Tibial nerve (tissue), 3 donors: ENCODE measurements at regions not wholly inside any gene's neighbourhood (a gene's known extent, or its start where the extent isn't known, plus 50 kb on each side); places are given as distances from the start of the nearest gene placed in this dataset.

Experiments used
- CTCF ChIP-seq, 5 experiments: fragments of 200-600 bp in 3 of 5; fragments of 450-650 bp in 2 of 5; sonication (generic) in 3 of 5; IDR thresholded peaks; one replicate each; pipeline ENCODE4 v1.5.1; 2016 to 2019; ENCODE audit warnings: antibody characterized with exemption in 5 of 5, mild to moderate bottlenecking in 3 of 5, moderate library complexity in 2 of 5
- POLR2A ChIP-seq, 2 donors: fragments of 450-650 bp; IDR thresholded peaks; one replicate each; pipeline ENCODE4 v1.6.1; 2017; ENCODE audit warnings: antibody characterized with exemption in 2 of 2, mild to moderate bottlenecking in 2 of 2, moderate library complexity in 2 of 2

GRCh38 chr9:788777-789176 is 52.7 kb upstream of the DMRT1 start:
- TF ChIP-seq POLR2A (IDR thresholded peaks at IDR 0.05), result no peak
- TF ChIP-seq CTCF (IDR thresholded peaks at IDR 0.05), result no peak
